AG09309 (cell line): ENCODE measurements at regions not wholly inside any gene's neighbourhood (a gene's known extent, or its start where the extent isn't known, plus 50 kb on each side); places are given as distances from the start of the nearest gene placed in this dataset.
"Not testable (repeated sequence)": the region's sequence is repeated elsewhere in the genome, so short reads cannot be mapped to it uniquely, and the experiment has no call there.

ENCODE experiments used
- DNase-seq: peaks from one replicate; pipeline ENCODE4 v3.0.0-alpha.2; 2010; ENCODE audit warnings: low read depth
- H3K4me3 ChIP-seq: 2 replicates; pipeline ENCODE4 v1.5.1; 2011; ENCODE audit warnings: mild to moderate bottlenecking, low read depth, low read length, moderate library complexity; ENCODE audit not compliant: control insufficient read depth
- CTCF ChIP-seq: IDR thresholded peaks from 2 replicates; pipeline ENCODE4 v1.5.1; 2011; ENCODE audit warnings: mild to moderate bottlenecking, low read depth, low read length, inconsistent platforms; ENCODE audit not compliant: insufficient read depth, control insufficient read depth; ENCODE audit errors: missing control alignments

GRCh38 chr2:2901384-2902345, 476.0 kb downstream of the EIPR1 start:
- DNase-seq, result no peak
- H3K4me3 ChIP-seq, result no peak overlapping the region
- no peak for TF ChIP-seq CTCF

GRCh38 chr2:2899826-2900225, 477.8 kb downstream of the EIPR1 start:
- no peak for DNase-seq
- H3K4me3 ChIP-seq, result no peak overlapping the region
- TF ChIP-seq CTCF, result no peak

GRCh38 chr2:2898744-2899143, 478.9 kb downstream of the EIPR1 start:
- H3K4me3 ChIP-seq, result no peak overlapping the region
- no peak for DNase-seq
- TF ChIP-seq CTCF, result no peak

DNA sequence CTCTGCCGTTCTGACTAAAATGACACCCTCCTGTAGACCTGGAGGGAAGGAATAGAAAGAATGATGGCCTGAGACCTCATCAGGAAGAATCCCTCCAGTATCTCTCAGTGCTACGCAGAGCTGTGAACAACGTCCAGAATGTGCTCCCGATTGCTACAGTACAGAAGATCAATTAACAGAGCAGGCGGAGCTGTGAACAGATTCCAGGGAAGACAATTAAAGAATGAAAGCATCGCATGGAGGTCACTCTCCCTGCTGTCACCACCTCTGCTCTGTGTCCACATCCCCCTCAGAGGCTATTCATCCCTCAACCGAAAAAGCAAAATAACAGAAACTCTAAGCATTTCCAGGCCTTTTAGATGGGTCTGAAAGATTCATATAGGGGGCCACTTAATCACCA, 481.0 kb downstream of the EIPR1 start:
- DNase-seq, result no peak
- no peak overlapping the region for H3K4me3 ChIP-seq
- TF ChIP-seq CTCF, result no peak

- no peak for DNase-seq
- no peak for TF ChIP-seq CTCF
- no peak overlapping the region for H3K4me3 ChIP-seq
These were observed 481.6 kb downstream of the EIPR1 start for GRCh38 chr2:2896011-2896410.

DNA sequence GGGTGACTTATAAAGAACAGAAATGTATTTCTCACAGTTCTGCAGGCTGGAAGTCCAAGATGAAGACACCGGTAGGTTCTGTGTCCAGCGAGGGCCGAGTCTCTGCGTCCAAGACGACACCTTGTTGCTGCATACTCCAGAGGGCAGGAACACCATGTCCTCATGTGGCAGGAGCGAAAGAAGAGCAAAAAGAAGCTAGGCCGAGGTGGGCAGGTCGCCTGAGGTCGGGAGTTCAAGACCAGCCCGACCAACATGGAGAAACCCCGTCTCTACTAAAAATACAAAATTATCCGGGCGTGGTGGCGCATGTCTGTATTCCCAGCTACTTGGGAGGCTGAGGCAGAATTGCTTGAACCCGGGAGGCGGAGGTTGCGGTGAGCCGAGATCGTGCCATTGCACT, 483.6 kb downstream of the EIPR1 start:
- not testable (repeated sequence) for DNase-seq

GRCh38 chr2:2892892-2893291, 484.7 kb downstream of the EIPR1 start:
- no peak for TF ChIP-seq CTCF
- DNase-seq, result no peak

More for the DNA sequence above, 483.6 kb downstream of the EIPR1 start:
- not testable (repeated sequence) for H3K4me3 ChIP-seq

More at GRCh38 chr2:2892892-2893291, 484.7 kb downstream of the EIPR1 start:
- no peak overlapping the region for H3K4me3 ChIP-seq
